ENCODE measurements at regions not wholly inside any gene's neighbourhood (a gene's known extent, or its start where the extent isn't known, plus 50 kb on each side); places are given as distances from the start of the nearest gene placed in this dataset.

- no peak for DNase-seq
- Mint-ChIP-seq H3K27me3 (no peaks in the 10 kb centered on the region), H3K4me1 (peaks cover 21% of the 10 kb centered on the region), H3K4me3 (no peak overlapping the region), H3K36me3 (ENCODE audit: low read depth) (peaks cover 6% of the 10 kb centered on the region), H3K27ac (no peak overlapping the region), H3K9me3 (ENCODE audit: low read depth) (peaks cover 7% of the 10 kb centered on the region)
- ChIA-PET POLR2A (no interaction called here), CTCF (interaction anchor here (0.8 kb wide), 1 partner anchor 74 kb away, joined by 3 read pairs; no protein-coding TSS in a partner anchor)
- ATAC-seq = no peak
- intact Hi-C loops (cut with DNase I, micrococcal nuclease) = no loop called here
These were observed 177.1 kb downstream of the DMAC1 start for GRCh38 chr9:7622481-7622880.

- Mint-ChIP-seq H3K36me3 (ENCODE audit: low read depth) (peaks cover 2% of the 10 kb centered on the region), H3K27me3 (no peaks in the 10 kb centered on the region), H3K9me3 (ENCODE audit: low read depth) (no peaks in the 10 kb centered on the region), H3K27ac (no peak overlapping the region), H3K4me3 (no peak overlapping the region), H3K4me1 (peaks cover 27% of the 10 kb centered on the region)
- intact Hi-C loops (cut with DNase I, micrococcal nuclease) = no loop called here
- no peak for ATAC-seq
- ChIA-PET POLR2A (no interaction called here), CTCF (no interaction called here)
- DNase-seq = no peak
These were observed 184.2 kb downstream of the DMAC1 start for GRCh38 chr9:7615344-7615743.

- ChIA-PET CTCF (interaction anchor here (0.6 kb wide), 1 partner anchor 92 kb away, joined by 3 read pairs; no protein-coding TSS in a partner anchor), POLR2A (interaction anchor here (0.7 kb wide), 1 partner anchor 303 kb away, joined by 3 read pairs; no protein-coding TSS in a partner anchor)
- DNase-seq (no peak), ATAC-seq (peak; percentile 44)
- H3K9me3 Mint-ChIP-seq (ENCODE audit: low read depth) = no peaks in the 10 kb centered on the region
- H3K36me3 Mint-ChIP-seq (ENCODE audit: low read depth) = peaks cover 2% of the 10 kb centered on the region
- no peak overlapping the region for H3K4me3 Mint-ChIP-seq
- H3K27me3 Mint-ChIP-seq = no peaks in the 10 kb centered on the region
- peaks cover 27% of the 10 kb centered on the region for H3K4me1 Mint-ChIP-seq
- intact Hi-C loops (cut with DNase I, micrococcal nuclease) = no loop called here
- peak overlapping the region; percentile 14 for H3K27ac Mint-ChIP-seq
These were observed 185.6 kb downstream of the DMAC1 start for GRCh38 chr9:7613931-7614330.

GRCh38 chr9:7608261-7608660, 191.3 kb downstream of the DMAC1 start:
- intact Hi-C loops (cut with DNase I, micrococcal nuclease) = no loop called here
- CTCF ChIA-PET = no interaction called here
- H3K36me3 Mint-ChIP-seq (ENCODE audit: low read depth) = peaks cover 2% of the 10 kb centered on the region
- peaks cover 4% of the 10 kb centered on the region for H3K4me1 Mint-ChIP-seq
- no peak overlapping the region for H3K4me3 Mint-ChIP-seq
- H3K27me3 Mint-ChIP-seq = no peaks in the 10 kb centered on the region
- POLR2A ChIA-PET = no interaction called here
- H3K27ac Mint-ChIP-seq = no peak overlapping the region
- no peaks in the 10 kb centered on the region for H3K9me3 Mint-ChIP-seq (ENCODE audit: low read depth)
- DNase-seq (no peak), ATAC-seq (no peak)

- ChIA-PET CTCF (interaction anchor here (0.7 kb wide), 1 partner anchor 1303 kb away, joined by 3 read pairs; no protein-coding TSS in a partner anchor), POLR2A (no interaction called here)
- intact Hi-C loops (cut with DNase I, micrococcal nuclease) = no loop called here
- H3K36me3 Mint-ChIP-seq (ENCODE audit: low read depth) = peaks cover 2% of the 10 kb centered on the region
- H3K9me3 Mint-ChIP-seq (ENCODE audit: low read depth) = no peaks in the 10 kb centered on the region
- H3K4me3 Mint-ChIP-seq = no peak overlapping the region
- H3K27ac Mint-ChIP-seq = no peak overlapping the region
- no peaks in the 10 kb centered on the region for H3K27me3 Mint-ChIP-seq
- DNase-seq = no peak
- no peaks in the 10 kb centered on the region for H3K4me1 Mint-ChIP-seq
- ATAC-seq = no peak
These were observed 192.2 kb downstream of the DMAC1 start for GRCh38 chr9:7607421-7607820.

GRCh38 chr9:7606591-7606990, 193.0 kb downstream of the DMAC1 start:
- intact Hi-C loops (cut with DNase I, micrococcal nuclease) = no loop called here
- Mint-ChIP-seq H3K9me3 (ENCODE audit: low read depth) (no peaks in the 10 kb centered on the region), H3K27ac (no peak overlapping the region), H3K36me3 (ENCODE audit: low read depth) (peaks cover 2% of the 10 kb centered on the region), H3K4me3 (no peak overlapping the region), H3K4me1 (no peaks in the 10 kb centered on the region), H3K27me3 (no peaks in the 10 kb centered on the region)
- ChIA-PET CTCF (interaction anchor here (0.7 kb wide), 1 partner anchor 1302 kb away, joined by 3 read pairs; no protein-coding TSS in a partner anchor), POLR2A (no interaction called here)
- ATAC-seq = no peak
- no peak for DNase-seq

- POLR2A ChIA-PET = no interaction called here
- no peaks in the 10 kb centered on the region for H3K27me3 Mint-ChIP-seq
- CTCF ChIA-PET = no interaction called here
These were observed 197.8 kb downstream of the DMAC1 start for GRCh38 chr9:7601739-7602138.

GRCh38 chr9:7597716-7598115, 201.9 kb downstream of the DMAC1 start:
- ChIA-PET POLR2A (no interaction called here), CTCF (no interaction called here)
- H3K9me3 Mint-ChIP-seq (ENCODE audit: low read depth) = peaks cover 8% of the 10 kb centered on the region
- no peaks in the 10 kb centered on the region for H3K36me3 Mint-ChIP-seq (ENCODE audit: low read depth)
- H3K27me3 Mint-ChIP-seq = no peaks in the 10 kb centered on the region
- no peak overlapping the region for H3K4me3 Mint-ChIP-seq
- ATAC-seq = no peak
- intact Hi-C loops (cut with DNase I, micrococcal nuclease) = no loop called here
- no peak overlapping the region for H3K27ac Mint-ChIP-seq
- no peaks in the 10 kb centered on the region for H3K4me1 Mint-ChIP-seq
- no peak for DNase-seq

More at GRCh38 chr9:7601739-7602138, 197.8 kb downstream of the DMAC1 start:
- DNase-seq = no peak
- ATAC-seq = no peak
- H3K27ac Mint-ChIP-seq = no peak overlapping the region
- H3K36me3 Mint-ChIP-seq (ENCODE audit: low read depth) = no peaks in the 10 kb centered on the region
- no peak overlapping the region for H3K4me3 Mint-ChIP-seq
- no peaks in the 10 kb centered on the region for H3K4me1 Mint-ChIP-seq
- intact Hi-C loops (cut with DNase I, micrococcal nuclease) = no loop called here
- no peaks in the 10 kb centered on the region for H3K9me3 Mint-ChIP-seq (ENCODE audit: low read depth)

GRCh38 chr9:7592321-7593316, 207.0 kb downstream of the DMAC1 start:
- no peaks in the 10 kb centered on the region for H3K27me3 Mint-ChIP-seq
- no peaks in the 10 kb centered on the region for H3K36me3 Mint-ChIP-seq (ENCODE audit: low read depth)
- no peak overlapping the region for H3K27ac Mint-ChIP-seq
- no peak overlapping the region for H3K4me3 Mint-ChIP-seq
- CTCF ChIA-PET = interaction anchor here (0.6 kb wide), 1 partner anchor 9 kb away, joined by 4 read pairs; no protein-coding TSS in a partner anchor
- ATAC-seq (no peak), DNase-seq (no peak)
- intact Hi-C loops (cut with DNase I, micrococcal nuclease) = no loop called here
- peaks cover 8% of the 10 kb centered on the region for H3K9me3 Mint-ChIP-seq (ENCODE audit: low read depth)
- POLR2A ChIA-PET = no interaction called here
- H3K4me1 Mint-ChIP-seq = no peaks in the 10 kb centered on the region

GRCh38 chr9:7591501-7591900, 208.1 kb downstream of the DMAC1 start:
- ChIA-PET CTCF (no interaction called here), POLR2A (no interaction called here)
- Mint-ChIP-seq H3K4me3 (no peak overlapping the region), H3K27ac (no peak overlapping the region), H3K36me3 (ENCODE audit: low read depth) (no peaks in the 10 kb centered on the region), H3K4me1 (no peaks in the 10 kb centered on the region), H3K9me3 (ENCODE audit: low read depth) (peaks cover 8% of the 10 kb centered on the region), H3K27me3 (no peaks in the 10 kb centered on the region)
- DNase-seq (no peak), ATAC-seq (no peak)
- intact Hi-C loops (cut with DNase I, micrococcal nuclease) = no loop called here

- DNase-seq (no peak), ATAC-seq (no peak)
- CTCF ChIA-PET = interaction anchor here (2.7 kb wide), 1 partner anchor 11 kb away, joined by 12 read pairs; no protein-coding TSS in a partner anchor
- no peaks in the 10 kb centered on the region for H3K9me3 Mint-ChIP-seq (ENCODE audit: low read depth)
- no peaks in the 10 kb centered on the region for H3K36me3 Mint-ChIP-seq (ENCODE audit: low read depth)
- H3K4me1 Mint-ChIP-seq = no peaks in the 10 kb centered on the region
- POLR2A ChIA-PET = no interaction called here
- intact Hi-C loops (cut with DNase I, micrococcal nuclease) = no loop called here
- H3K27me3 Mint-ChIP-seq = no peaks in the 10 kb centered on the region
- H3K27ac Mint-ChIP-seq = no peak overlapping the region
- H3K4me3 Mint-ChIP-seq = no peak overlapping the region
These were observed 219.0 kb downstream of the DMAC1 start for GRCh38 chr9:7580568-7580967.

GRCh38 chr9:7579351-7579750, 220.2 kb downstream of the DMAC1 start:
- ATAC-seq (no peak), DNase-seq (no peak)
- Mint-ChIP-seq H3K36me3 (ENCODE audit: low read depth) (no peaks in the 10 kb centered on the region), H3K27ac (no peak overlapping the region), H3K9me3 (ENCODE audit: low read depth) (no peaks in the 10 kb centered on the region), H3K27me3 (no peaks in the 10 kb centered on the region), H3K4me3 (no peak overlapping the region), H3K4me1 (no peaks in the 10 kb centered on the region)
- ChIA-PET CTCF (interaction anchor here (2.7 kb wide), 1 partner anchor 9 kb away, joined by 12 read pairs; no protein-coding TSS in a partner anchor), POLR2A (no interaction called here)
- intact Hi-C loops (cut with DNase I, micrococcal nuclease) = no loop called here
